C4-2B (cell line): ENCODE measurements at regions not wholly inside any gene's neighbourhood (a gene's known extent, or its start where the extent isn't known, plus 50 kb on each side); places are given as distances from the start of the nearest gene placed in this dataset.

Experiments
- H3K27ac ChIP-seq: fragments of 450-650 bp; 2 replicates; pipeline ENCODE4 v1.5.1; 2017
- ZFX ChIP-seq: fragments of 450-650 bp; IDR thresholded peaks from 2 replicates; pipeline ENCODE4 v1.6.1; 2017
- TF ChIP-seq, protein P1 (sequence below): fragments of 450-650 bp; conservative IDR thresholded peaks from 2 replicates; pipeline ENCODE4 v1.5.1; 2017; ENCODE audit warnings: mild to moderate bottlenecking

DNA sequence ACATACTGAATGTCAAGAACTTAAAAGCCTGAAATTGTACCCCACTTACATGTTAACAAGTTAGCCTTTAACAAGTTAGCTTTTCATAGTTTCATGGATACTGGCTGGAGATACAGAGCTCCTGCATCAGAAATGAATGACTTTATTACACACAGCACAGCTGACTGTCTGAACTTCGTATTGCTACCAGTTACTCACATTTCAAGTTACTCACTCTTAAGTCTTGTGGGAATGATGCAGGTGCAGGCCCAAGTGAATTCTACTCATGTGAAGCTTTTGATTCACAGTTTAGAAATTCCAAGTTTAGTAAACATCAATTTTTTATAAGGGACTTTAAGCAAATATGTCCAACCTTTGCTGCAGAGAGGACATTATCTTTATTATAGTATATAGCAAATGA is 762.2 kb upstream of the PRR20A start:
- no peak overlapping the region for H3K27ac ChIP-seq
- TF ChIP-seq, protein P1, sequence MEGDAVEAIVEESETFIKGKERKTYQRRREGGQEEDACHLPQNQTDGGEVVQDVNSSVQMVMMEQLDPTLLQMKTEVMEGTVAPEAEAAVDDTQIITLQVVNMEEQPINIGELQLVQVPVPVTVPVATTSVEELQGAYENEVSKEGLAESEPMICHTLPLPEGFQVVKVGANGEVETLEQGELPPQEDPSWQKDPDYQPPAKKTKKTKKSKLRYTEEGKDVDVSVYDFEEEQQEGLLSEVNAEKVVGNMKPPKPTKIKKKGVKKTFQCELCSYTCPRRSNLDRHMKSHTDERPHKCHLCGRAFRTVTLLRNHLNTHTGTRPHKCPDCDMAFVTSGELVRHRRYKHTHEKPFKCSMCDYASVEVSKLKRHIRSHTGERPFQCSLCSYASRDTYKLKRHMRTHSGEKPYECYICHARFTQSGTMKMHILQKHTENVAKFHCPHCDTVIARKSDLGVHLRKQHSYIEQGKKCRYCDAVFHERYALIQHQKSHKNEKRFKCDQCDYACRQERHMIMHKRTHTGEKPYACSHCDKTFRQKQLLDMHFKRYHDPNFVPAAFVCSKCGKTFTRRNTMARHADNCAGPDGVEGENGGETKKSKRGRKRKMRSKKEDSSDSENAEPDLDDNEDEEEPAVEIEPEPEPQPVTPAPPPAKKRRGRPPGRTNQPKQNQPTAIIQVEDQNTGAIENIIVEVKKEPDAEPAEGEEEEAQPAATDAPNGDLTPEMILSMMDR = no peak
- no peak for TF ChIP-seq ZFX

DNA sequence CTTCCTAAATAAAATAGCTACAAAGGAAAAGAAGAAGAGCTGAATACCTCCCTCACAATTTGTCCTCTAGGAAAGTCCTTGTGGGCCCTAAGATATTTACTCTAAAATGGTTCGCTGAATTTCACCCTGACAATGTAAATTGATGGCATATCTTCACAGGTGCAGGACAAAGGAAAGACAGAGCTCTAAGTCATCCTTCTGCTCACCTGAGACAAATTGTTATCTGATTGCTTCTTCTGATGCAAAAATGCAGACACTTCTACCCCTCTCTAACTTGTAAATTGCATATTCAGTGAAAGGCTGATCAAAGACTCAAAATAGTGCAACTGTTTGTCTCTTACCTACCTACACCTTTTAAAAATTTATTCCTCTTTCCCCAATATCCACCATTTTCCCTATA is 747.2 kb upstream of the PRR20A start:
- no peak overlapping the region for H3K27ac ChIP-seq
- TF ChIP-seq ZFX = no peak
- TF ChIP-seq, protein P1 = no peak

DNA sequence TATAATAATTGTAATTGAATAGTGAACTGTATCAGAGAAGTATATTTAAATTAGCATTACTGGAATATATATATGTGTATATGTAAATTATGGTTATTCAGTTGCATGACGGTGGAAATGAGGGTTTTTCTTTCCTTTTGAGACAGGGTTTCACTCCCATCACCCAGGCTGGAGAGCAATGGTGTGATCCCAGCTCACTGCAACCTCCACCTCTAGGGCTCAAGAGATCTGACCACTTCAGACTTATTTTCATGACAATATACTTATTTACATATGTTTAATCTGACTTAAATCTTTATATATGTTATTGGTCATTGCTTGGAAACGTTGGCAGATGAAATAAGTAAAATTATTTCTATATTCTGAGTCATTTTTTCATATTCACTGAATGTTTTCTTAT is 744.4 kb upstream of the PRR20A start:
- H3K27ac ChIP-seq = no peak overlapping the region
- no peak for TF ChIP-seq ZFX
- TF ChIP-seq, protein P1 = no peak

DNA sequence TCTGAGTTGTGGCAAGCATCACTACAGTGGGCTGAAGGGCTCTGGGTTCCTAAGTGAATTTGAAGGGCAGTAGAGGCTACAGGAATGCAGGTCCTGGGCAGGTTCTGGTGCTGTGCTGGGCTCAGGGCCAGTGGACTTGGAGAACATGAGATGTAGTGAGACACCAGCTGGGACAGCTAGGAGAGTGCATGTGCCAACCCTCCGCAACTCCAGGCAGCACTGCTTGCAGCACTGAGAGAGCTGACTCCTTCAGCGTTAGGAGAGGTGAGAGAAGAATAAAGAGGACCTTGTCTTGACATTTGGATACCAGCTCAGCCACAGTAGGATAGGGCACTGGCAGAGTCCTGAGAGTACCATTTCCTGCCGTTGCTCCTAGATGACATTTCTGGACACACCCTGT is 739.9 kb upstream of the PRR20A start:
- TF ChIP-seq, protein P1 = no peak
- TF ChIP-seq ZFX = no peak
- H3K27ac ChIP-seq = no peak overlapping the region

DNA sequence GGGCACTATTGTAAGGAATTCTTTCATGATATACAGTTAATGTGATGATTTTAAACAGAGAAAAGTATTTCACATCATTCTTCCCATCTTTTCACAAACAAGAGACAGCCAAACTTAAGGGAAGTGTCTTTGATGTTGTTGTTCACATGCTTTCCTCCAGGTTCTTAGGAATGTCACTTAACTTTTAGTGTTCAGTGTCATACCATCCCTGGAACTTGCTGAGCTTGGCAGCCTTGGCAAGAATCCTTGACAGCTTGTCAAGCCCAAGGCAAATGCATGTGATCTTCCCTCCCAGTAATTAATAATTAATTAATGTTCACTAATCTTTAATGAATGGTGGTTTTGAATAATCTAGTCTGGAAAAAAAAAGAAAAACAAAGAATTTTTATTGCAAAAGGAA is 727.9 kb upstream of the PRR20A start:
- no peak for TF ChIP-seq ZFX
- TF ChIP-seq, protein P1 = no peak

DNA sequence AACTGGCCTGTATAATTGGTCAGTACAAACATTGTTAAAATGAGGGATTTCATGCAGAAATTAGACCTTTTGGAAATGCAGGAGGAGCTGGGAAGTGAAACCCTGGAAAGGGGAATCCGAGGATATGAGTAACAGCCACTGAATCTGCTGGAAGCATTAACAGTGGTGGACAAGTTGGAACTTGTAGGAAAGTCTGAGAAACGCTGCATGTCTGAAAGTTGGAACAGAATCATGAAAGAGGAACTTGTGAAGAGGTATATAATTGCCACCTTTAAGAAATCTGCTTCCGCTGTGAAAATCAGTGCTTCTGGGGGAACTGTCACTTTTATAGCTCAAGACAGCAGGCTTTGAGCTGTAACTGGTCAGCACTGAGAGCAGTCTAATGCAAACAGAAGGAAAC is 716.5 kb upstream of the PRR20A start:
- H3K27ac ChIP-seq = no peak overlapping the region
- no peak for TF ChIP-seq ZFX
- TF ChIP-seq, protein P1 = no peak

More for the DNA sequence above, 727.9 kb upstream of the PRR20A start:
- H3K27ac ChIP-seq = no peak overlapping the region

DNA sequence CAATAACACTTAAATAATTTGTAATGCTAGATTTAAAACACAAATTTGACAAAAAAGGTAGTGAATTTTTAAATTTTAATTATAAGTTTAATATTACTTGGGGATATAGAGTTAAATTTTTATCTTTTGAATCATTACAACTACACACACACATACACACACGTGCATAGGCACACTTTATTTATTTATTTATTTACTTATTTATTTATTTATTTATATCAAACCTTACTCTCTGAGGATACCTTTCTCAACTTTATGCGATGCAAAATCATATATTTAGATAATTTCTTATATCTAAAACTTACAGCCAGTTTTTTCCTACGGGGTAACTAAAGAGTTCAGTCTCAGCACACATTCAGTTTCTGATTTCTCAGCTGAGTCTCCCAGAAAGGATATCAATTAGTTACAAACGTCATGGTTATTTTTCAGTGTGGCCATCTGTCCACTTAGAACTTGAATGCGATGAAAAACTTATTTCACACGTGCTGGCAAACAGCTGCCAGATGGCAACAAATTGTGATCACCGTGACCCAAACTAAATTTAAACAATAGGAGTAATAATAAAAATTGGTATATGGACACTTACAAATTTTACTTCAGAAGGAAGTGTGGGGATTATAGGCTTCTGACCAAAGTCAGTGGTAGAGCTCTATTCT is 683.1 kb upstream of the PRR20A start:
- TF ChIP-seq, protein P1 = no peak
- TF ChIP-seq ZFX = no peak

More for the DNA sequence above, 683.1 kb upstream of the PRR20A start:
- no peak overlapping the region for H3K27ac ChIP-seq
